ENCODE measurements at regions not wholly inside any gene's neighbourhood (a gene's known extent, or its start where the extent isn't known, plus 50 kb on each side); places are given as distances from the start of the nearest gene placed in this dataset.

DNA sequence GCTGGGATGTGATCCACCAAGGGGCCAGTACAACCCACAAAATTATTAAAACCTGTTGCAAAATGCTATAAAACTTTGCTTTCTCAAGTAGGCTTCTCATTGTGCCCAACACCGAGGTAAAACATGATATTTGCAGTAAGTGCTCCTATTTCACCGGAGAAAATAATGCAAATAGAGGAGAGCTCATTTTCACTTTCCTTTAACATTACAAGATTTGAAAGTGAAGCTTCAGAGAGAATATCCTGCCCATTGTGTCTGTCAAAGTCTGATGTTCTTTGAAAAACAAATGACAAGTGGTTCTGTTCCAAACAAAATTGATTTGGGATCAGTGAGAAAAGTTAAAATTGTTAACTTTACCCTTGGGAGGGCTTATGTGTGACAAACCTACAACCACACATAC is 287.1 kb downstream of the KCNN2 start:
- no peak for FAIRE-seq

DNA sequence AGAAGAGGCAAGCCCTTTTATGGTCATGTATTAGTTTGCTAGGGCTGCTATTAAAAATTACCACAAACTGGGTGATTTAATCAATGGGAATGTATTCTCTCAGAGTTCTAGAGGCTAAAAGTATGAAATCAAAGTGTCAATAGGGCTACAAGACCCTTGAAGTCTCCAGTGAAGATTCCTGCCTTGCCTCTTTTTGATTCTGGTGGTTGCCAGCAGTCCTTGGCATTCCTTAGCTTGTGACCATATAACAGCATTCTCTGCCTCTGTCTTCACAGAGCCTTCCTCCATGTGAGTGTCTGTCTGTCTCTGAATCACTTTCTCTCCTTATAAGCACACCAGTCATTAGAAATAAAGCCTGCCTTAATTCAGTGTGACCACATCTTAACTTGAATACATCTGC is 282.7 kb downstream of the KCNN2 start:
- no peak for FAIRE-seq

DNA sequence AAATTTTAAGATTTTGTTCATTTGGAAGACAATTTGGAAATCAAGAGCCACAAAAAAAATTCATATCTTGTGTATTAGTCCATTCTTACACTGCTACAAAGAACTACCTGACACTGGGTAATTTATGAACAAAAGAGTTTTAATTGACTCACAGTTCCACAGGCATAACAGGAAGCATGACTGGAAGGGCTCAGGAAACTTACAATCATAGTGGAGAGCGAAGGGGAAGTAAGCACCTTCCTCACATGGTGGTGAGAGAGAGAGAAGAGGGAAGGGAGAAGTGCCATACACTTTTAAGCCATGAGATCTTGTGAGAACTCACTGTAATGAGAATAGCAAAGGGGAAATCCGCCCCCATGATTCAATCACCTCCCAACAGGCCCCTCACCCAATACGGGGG is 274.4 kb downstream of the KCNN2 start:
- no peak for FAIRE-seq

DNA sequence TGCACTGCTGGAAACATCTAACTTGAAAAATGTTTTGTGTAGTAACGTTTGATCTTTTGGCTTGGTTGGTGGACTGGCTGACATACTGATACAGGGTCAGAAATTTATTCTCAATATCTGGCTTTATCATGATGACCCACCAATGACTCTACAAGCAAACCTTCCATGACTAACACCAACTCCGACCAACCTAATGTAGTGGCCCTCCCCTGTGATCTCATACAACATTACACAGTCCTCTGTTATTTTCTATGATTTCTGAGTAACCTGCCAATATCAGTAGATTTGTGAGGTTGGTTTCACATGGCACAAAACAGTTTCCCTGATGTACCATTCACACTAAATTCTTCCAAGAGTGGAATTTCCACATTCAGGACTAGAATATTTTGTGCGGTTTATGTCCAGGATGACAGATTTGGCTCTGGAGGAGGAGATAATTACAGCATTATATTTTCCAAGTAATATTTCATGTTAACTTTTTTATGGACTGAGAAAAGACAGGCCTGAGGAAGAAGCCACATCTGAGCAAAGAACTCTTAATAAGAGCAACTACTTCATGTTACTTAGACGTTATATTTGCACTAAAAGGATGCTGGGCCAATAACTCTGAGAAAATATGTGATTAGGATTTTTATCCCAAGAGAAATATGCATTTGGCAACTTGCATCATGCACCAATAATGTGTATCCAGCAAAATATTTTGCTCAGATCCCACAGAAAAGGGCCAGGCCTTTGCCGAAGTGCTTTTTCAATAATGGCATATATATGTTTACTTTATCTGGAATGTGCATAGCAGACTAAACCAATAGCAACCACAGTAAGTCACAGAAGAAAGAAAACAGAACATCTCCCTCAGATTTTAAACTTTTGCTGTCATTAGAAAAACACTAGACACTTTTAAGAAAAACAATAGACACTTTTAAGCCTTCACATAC is 273.4 kb downstream of the KCNN2 start:
- no peak for FAIRE-seq

DNA sequence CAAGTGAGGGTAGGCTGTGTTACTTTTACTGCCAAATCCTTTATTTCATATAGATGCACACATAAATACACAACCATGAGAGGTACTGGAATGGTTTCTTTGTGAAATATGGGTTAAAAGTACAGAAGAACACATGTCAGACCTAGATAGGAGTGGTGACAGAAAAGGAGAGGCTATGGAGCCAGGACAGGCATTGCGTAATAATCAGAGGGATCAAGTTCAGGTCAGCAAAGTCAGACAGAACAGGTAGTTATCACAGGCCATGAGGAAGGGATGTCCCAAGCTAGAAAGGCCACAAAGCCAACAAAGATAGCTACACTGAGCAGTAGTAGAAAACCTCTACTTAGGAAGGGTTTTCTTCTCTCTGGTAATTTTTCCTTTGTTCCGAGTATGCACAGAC is 272.6 kb downstream of the KCNN2 start:
- no peak for FAIRE-seq

DNA sequence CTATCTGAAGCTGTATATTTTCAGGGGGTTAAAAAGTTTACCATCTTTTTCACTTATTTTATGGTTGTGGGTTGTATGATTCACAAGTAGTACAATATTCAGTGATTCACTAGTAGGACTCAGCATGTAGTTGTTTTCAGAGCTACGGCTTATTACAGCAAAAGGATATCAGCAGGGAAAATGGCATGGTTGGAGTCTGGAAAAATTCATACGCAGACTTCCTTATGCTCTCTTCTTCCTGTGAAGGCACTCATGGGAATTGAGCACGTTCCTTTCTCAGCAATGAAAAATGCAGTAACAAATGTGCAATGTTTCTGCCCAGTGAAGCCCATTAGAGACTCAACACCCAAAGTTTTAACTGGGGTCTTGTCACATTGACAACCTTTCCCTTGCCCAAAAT is 250.5 kb downstream of the KCNN2 start:
- FAIRE-seq: no peak

DNA sequence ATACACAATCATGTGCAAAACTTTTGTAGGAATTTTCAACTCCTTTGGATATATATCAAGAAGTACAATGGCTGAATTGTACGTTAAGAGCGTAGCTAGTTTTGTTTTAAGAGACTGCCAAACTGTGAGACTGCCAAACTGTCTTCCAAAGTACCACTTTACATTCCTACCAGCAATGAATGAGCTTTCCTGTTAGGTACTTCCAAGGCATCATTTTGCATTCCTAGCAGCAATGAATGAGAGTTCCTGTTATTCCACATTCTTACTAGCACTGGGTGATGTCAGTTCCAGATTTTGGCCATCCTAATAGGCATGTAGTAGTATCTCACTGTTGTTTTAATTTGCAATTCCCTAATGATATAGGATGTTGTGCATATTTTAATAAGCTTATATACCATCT is 219.3 kb downstream of the KCNN2 start:
- FAIRE-seq: no peak

DNA sequence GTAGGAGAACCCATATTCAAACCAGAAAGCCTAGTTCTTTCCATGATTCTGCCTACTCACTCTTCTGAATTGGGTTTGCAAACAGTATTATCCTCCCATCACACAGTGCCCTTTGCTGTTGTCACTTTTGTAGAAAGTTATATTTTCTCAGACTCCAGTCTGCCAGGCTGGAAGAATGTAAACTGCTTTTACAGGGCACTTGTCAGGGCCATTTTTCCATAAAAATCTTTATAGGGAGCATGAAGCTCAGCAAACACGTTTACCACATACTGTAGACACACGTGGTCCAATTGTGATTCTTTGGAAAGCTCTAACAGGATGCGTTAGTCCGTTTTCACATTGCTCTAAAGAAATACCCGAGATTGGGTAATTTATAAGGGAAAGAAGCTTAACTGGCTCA is 204.0 kb downstream of the KCNN2 start:
- no peak for FAIRE-seq

DNA sequence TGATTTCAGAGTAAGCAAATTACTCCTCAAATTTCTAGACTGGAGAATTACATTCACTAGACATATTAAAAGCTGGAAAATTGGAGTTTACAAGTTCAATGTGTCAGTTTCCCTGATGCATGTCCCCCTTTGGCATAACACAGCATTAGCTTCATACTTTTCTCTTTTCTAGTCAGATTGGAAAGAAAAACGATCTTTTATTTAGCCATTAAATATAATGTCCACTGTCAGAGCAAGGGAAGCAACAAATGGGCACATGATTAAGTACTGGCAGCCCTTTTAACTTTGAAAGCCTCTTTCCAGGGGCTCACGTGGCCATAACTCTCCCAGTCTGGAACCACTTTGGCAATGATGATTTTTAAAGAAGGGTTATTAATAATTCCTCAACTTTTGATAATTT is 203.3 kb downstream of the KCNN2 start:
- no peak for FAIRE-seq

DNA sequence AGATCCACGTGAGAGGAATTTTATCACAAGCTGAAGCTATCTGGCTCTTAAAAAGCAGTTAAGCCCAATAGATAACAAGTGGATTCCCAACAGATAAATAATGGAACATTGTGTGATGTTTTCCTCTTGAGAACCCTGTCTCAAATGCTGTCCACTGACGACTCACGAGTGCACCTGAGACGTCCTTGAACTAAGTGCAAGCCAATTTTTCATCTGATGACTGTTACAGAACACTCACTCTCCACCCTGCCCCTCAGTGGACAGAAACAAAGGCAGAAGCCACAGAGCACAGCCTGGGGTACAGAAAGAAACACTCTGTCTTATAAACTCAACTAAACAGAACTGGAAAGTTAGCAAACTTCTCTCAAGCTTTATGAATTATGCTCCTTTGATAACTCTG is 199.5 kb downstream of the KCNN2 start:
- FAIRE-seq: no peak
